ENCODE measurements at regions not wholly inside any gene's neighbourhood (a gene's known extent, or its start where the extent isn't known, plus 50 kb on each side); places are given as distances from the start of the nearest gene placed in this dataset.

GRCh38 chr12:76708296-76708695, 55.6 kb upstream of the ZDHHC17 start:
- no peak for DNase-seq
- TF ChIP-seq POLR2A (IDR thresholded peaks at IDR 0.05) (no peak), CTCF (IDR thresholded peaks at IDR 0.05 in 8 of 11, conservative IDR thresholded peaks at IDR 0.05 in 3 of 11) (no peak), POLR2AphosphoS5 (IDR thresholded peaks at IDR 0.05) (no peak)
- Histone ChIP-seq H3K4me1 (peaks cover 0 to 5% (median 0%) of the 10 kb centered on the region in 6 donors), H3K9me3 (no peaks in the 10 kb centered on the region), H3K27ac (no peak overlapping the region), H3K27me3 (replicated peaks in 1 of 7) (no peaks in the 10 kb centered on the region), H3K36me3 (no peaks in the 10 kb centered on the region), H3K4me3 (no peak overlapping the region)
- 47 to 62% (median 55%) methylated on average over 2 of the region's 2 CpGs for WGBS, 5 donors
- intact Hi-C loops (cut with DNase I; ENCODE audit: low total_unique reads): no loop called here

- Histone ChIP-seq H3K27me3 (replicated peaks in 1 of 7) (no peaks in the 10 kb centered on the region), H3K36me3 (no peaks in the 10 kb centered on the region), H3K27ac (no peak overlapping the region), H3K4me3 (no peak overlapping the region), H3K9me3 (no peaks in the 10 kb centered on the region), H3K4me1 (no peaks in the 10 kb centered on the region)
- TF ChIP-seq POLR2A (IDR thresholded peaks at IDR 0.05) (no peak), POLR2AphosphoS5 (IDR thresholded peaks at IDR 0.05) (no peak), CTCF (IDR thresholded peaks at IDR 0.05 in 8 of 11, conservative IDR thresholded peaks at IDR 0.05 in 3 of 11) (no peak)
- intact Hi-C loops (cut with DNase I; ENCODE audit: low total_unique reads): no loop called here
- WGBS, 5 donors: 73 to 85% (median 82%) methylated on average over 3 of the region's 3 CpGs
- DNase-seq: no peak
These were observed 52.7 kb upstream of the ZDHHC17 start for GRCh38 chr12:76711241-76711640.

- Histone ChIP-seq H3K4me3 (no peak overlapping the region), H3K4me1 (no peaks in the 10 kb centered on the region), H3K36me3 (no peaks in the 10 kb centered on the region), H3K27me3 (replicated peaks in 1 of 7) (no peaks in the 10 kb centered on the region), H3K27ac (no peak overlapping the region), H3K9me3 (no peaks in the 10 kb centered on the region)
- intact Hi-C loops (cut with DNase I; ENCODE audit: low total_unique reads): no loop called here
- TF ChIP-seq POLR2AphosphoS5 (IDR thresholded peaks at IDR 0.05) (no peak), CTCF (IDR thresholded peaks at IDR 0.05 in 8 of 11, conservative IDR thresholded peaks at IDR 0.05 in 3 of 11) (no peak), POLR2A (IDR thresholded peaks at IDR 0.05) (no peak)
- WGBS, 5 donors: 72 to 83% (median 75%) methylated on average over 4 of the region's 4 CpGs
- no peak for DNase-seq
These were observed 50.8 kb upstream of the ZDHHC17 start for GRCh38 chr12:76713130-76713529.

GRCh38 chr12:76713986-76714385, 49.9 kb upstream of the ZDHHC17 start:
- Histone ChIP-seq H3K9me3 (no peaks in the 10 kb centered on the region), H3K27me3 (replicated peaks in 1 of 7) (no peaks in the 10 kb centered on the region), H3K4me3 (no peak overlapping the region), H3K4me1 (no peaks in the 10 kb centered on the region), H3K27ac (no peak overlapping the region), H3K36me3 (no peaks in the 10 kb centered on the region)
- no peak for TF ChIP-seq CTCF (IDR thresholded peaks at IDR 0.05 in 8 of 11, conservative IDR thresholded peaks at IDR 0.05 in 3 of 11)
- no peak for TF ChIP-seq POLR2AphosphoS5 (IDR thresholded peaks at IDR 0.05)
- TF ChIP-seq POLR2A (IDR thresholded peaks at IDR 0.05): no peak
- DNase-seq: no peak
- intact Hi-C loops (cut with DNase I; ENCODE audit: low total_unique reads): no loop called here

All from spleen (tissue), 11 donors.